Cardiac muscle cell (in vitro differentiated cells and primary cell): ENCODE measurements at regions not wholly inside any gene's neighbourhood (a gene's known extent, or its start where the extent isn't known, plus 50 kb on each side); places are given as distances from the start of the nearest gene placed in this dataset.

Source experiments
- DNase-seq, 2 donors: peaks; one replicate each; pipeline versions ENCODE4 v3.0.0 to v3.0.0-alpha.2; 2010 to 2017; ENCODE audit warnings: low read depth in 1 of 2, low spot score in 1 of 2
- H3K27ac ChIP-seq: fragments of 200-600 bp; sonication (generic); 2 replicates; pipeline ENCODE4 v1.5.1; 2016
- H3K27me3 ChIP-seq: fragments of 200-600 bp; sonication (generic); 2 replicates; pipeline ENCODE4 v1.6.0; 2016; ENCODE audit warnings: control low read depth
- H3K36me3 ChIP-seq: fragments of 200-600 bp; sonication (generic); 2 replicates; pipeline ENCODE4 v1.5.1; 2016; ENCODE audit warnings: control low read depth
- H3K4me1 ChIP-seq: fragments of 200-600 bp; sonication (generic); 2 replicates; pipeline ENCODE4 v1.8.1; 2017; ENCODE audit warnings: low read depth, mild to moderate bottlenecking, mixed run types
- H3K4me3 ChIP-seq: fragments of 200-600 bp; sonication (generic); 2 replicates; pipeline ENCODE4 v1.5.1; 2016; ENCODE audit warnings: mild to moderate bottlenecking
- H3K9me3 ChIP-seq: fragments of 200-600 bp; sonication (generic); 2 replicates; pipeline ENCODE4 v1.5.1; 2017; ENCODE audit warnings: low read depth, mild to moderate bottlenecking, control low read depth
- CTCF ChIP-seq: IDR thresholded peaks from 2 replicates; pipeline ENCODE4 v1.5.1; 2012; ENCODE audit warnings: low read depth, mild to moderate bottlenecking, low read length

DNA sequence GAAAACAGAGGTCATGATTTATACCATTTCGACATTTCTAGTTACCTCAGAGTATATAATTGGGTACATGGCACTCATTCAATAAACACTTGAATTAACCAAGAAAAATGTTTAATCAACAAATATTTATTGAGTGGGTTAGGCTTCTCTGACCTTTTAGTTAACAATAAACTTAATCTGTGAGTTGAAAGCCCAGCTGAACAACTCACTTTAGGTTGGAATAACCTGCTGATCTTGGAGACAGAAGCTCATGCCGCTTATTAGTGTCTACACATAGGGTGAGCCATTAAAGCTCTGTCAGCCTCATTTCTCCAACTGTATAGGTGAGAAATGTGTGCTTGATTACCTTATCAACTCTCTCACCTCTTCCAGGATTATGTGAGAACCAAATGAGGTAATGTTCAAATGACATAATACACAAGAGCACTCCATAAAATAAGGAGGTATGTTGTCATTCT is 98.2 kb upstream of the DTNBP1 start:
- Histone ChIP-seq H3K36me3 (no peaks in the 10 kb centered on the region), H3K27ac (no peak overlapping the region), H3K27me3 (no peaks in the 10 kb centered on the region), H3K4me3 (no peak overlapping the region), H3K9me3 (no peaks in the 10 kb centered on the region), H3K4me1 (no peaks in the 10 kb centered on the region)
- TF ChIP-seq CTCF = no peak
- no peak for DNase-seq

DNA sequence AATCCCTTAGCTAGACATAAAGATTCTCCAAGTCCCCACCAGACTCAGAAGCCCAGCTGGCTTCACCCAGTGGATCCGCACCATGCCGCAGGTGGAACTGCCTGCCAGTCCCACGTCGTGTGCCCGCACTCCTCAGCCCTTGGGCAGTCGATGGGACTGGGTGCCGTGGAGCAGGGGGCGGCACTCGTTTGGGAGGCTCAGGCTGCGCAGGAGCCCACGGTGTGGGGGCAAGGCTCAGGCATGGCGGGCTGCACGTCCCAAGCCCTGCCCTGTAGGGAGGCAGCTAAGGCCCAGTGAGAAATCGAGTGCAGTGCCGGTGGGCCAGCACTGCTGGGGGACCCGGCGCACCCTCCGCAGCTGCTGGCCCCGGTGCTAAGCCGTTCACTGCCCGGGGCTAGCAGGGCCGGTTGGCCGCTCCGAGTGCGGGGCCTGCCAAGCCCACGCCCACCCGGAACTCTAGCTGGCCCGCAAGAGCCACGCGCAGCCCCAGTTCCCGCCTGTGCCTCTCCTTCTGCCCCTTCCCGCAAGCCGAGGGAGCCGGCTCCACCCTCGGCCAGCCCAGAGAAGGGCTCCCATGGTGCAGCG is 95.9 kb upstream of the DTNBP1 start:
- Histone ChIP-seq H3K4me3 (no peak overlapping the region), H3K4me1 (no peaks in the 10 kb centered on the region)

DNA sequence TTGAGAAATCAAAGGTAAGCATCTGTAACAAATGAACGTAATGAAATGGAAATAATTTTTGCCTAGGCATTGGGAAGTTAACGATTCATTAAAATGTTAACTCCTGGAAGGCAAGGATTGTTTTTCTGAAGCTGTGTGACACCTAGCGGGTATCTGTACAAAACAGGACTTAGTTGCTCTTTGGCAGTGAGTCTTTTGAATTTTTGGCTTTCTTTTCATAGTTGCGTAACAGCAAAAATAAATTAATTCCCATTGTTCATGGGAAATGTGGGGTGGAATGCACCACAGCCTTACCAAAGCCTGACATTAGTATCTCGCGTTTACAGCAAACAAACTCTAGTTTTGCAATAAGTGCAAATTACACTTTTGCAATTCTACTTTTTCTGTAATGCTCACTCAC is 92.7 kb upstream of the DTNBP1 start:
- no peak for TF ChIP-seq CTCF
- Histone ChIP-seq H3K9me3 (no peaks in the 10 kb centered on the region), H3K4me1 (no peaks in the 10 kb centered on the region), H3K27me3 (no peaks in the 10 kb centered on the region), H3K36me3 (no peaks in the 10 kb centered on the region), H3K4me3 (no peak overlapping the region), H3K27ac (no peak overlapping the region)
- DNase-seq = peak in 1 of 2 donors; percentile 70

More for the DNA sequence above, 95.9 kb upstream of the DTNBP1 start:
- no peaks in the 10 kb centered on the region for H3K36me3 ChIP-seq
- H3K9me3 ChIP-seq = no peaks in the 10 kb centered on the region
- no peak for TF ChIP-seq CTCF
- no peaks in the 10 kb centered on the region for H3K27me3 ChIP-seq
- no peak overlapping the region for H3K27ac ChIP-seq
- DNase-seq = no peak

DNA sequence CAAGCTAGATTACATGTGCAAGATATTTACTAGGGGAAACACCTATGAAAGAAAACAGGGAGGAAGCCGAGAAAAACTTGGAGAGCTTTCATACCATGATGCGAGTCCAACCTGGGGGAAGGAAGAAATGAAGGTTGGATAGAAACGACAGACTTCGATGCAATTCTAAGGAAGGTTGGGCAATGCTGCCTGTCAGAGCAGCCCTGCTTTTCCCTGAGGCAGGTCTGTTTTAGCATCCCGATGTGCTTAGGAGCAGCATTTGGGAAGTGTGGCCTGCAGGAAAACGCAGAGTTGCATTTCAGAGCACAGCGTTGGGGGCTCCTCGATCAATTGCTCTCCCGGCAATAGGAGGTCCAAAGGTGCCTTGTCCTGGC is 91.9 kb upstream of the DTNBP1 start:
- Histone ChIP-seq H3K4me1 (no peaks in the 10 kb centered on the region), H3K9me3 (no peaks in the 10 kb centered on the region), H3K27ac (no peak overlapping the region), H3K36me3 (no peaks in the 10 kb centered on the region), H3K4me3 (no peak overlapping the region), H3K27me3 (no peaks in the 10 kb centered on the region)
- no peak for TF ChIP-seq CTCF
- no peak for DNase-seq

DNA sequence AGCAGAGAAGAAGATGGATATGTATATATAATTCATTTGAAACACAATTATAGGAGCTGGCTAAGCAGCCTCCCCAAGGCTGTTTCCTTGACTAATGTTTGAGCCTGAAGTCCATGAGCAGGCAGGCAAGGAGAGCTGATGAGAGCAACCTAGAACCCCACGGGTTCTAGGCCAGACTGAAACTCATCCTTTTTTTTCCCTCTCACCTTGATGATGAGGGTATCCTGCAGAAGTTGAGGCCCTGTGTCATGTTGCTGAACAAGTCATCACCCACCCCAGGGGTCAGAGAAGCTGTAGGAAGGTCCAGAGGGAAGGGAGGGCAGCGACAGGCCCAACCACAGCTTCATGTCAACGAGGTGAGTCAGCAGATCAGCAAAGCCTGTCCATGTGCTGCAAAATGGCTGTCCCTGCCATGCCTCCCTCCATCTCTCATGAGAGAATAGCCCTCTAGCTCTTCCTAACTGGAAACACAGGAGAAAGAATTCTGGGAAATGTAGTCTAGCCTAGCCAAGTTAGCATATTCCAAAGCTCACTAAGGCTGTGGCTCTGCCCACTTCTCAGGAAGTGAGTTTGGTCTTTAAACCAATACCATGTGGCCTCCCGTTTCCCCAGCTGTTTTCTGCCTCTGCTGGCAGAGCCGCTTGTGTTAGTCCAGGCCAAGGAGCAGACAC is 91.3 kb upstream of the DTNBP1 start:
- Histone ChIP-seq H3K27me3 (no peaks in the 10 kb centered on the region), H3K4me1 (no peaks in the 10 kb centered on the region), H3K27ac (no peak overlapping the region), H3K4me3 (no peak overlapping the region), H3K36me3 (no peaks in the 10 kb centered on the region), H3K9me3 (no peaks in the 10 kb centered on the region)
- TF ChIP-seq CTCF = no peak
- peak in 1 of 2 donors; percentile 33 for DNase-seq
